Gastrocnemius medialis (tissue), 4 donors: ENCODE measurements at regions not wholly inside any gene's neighbourhood (a gene's known extent, or its start where the extent isn't known, plus 50 kb on each side); places are given as distances from the start of the nearest gene placed in this dataset.

ENCODE experiments used
- CTCF ChIP-seq, 5 experiments: fragments of 450-650 bp in 3 of 5; fragments of 200-600 bp in 2 of 5; sonication (generic) in 2 of 5; IDR thresholded peaks in 4 of 5; conservative IDR thresholded peaks in 1 of 5; 1 replicate in 4 of 5; 2 replicates in 1 of 5; pipeline ENCODE4 v1.5.1; 2016 to 2019; ENCODE audit warnings: antibody characterized with exemption in 5 of 5, mild to moderate bottlenecking in 3 of 5, moderate library complexity in 3 of 5
- POLR2A ChIP-seq, 2 donors: fragments of 450-650 bp; IDR thresholded peaks; one replicate each; pipeline ENCODE4 v1.6.1; 2017; ENCODE audit warnings: antibody characterized with exemption in 2 of 2, mild to moderate bottlenecking in 2 of 2, moderate library complexity in 2 of 2

- TF ChIP-seq CTCF (IDR thresholded peaks at IDR 0.05 in 4 of 5, conservative IDR thresholded peaks at IDR 0.05 in 1 of 5), result no peak
- TF ChIP-seq POLR2A (IDR thresholded peaks at IDR 0.05), result no peak
Measured at GRCh38 chr15:37221671-37222145, 121.4 kb upstream of the MEIS2 start.
